ENCODE measurements at regions not wholly inside any gene's neighbourhood (a gene's known extent, or its start where the extent isn't known, plus 50 kb on each side); places are given as distances from the start of the nearest gene placed in this dataset.
"Not testable (repeated sequence)": the region's sequence is repeated elsewhere in the genome, so short reads cannot be mapped to it uniquely, and the experiment has no call there.

DNA sequence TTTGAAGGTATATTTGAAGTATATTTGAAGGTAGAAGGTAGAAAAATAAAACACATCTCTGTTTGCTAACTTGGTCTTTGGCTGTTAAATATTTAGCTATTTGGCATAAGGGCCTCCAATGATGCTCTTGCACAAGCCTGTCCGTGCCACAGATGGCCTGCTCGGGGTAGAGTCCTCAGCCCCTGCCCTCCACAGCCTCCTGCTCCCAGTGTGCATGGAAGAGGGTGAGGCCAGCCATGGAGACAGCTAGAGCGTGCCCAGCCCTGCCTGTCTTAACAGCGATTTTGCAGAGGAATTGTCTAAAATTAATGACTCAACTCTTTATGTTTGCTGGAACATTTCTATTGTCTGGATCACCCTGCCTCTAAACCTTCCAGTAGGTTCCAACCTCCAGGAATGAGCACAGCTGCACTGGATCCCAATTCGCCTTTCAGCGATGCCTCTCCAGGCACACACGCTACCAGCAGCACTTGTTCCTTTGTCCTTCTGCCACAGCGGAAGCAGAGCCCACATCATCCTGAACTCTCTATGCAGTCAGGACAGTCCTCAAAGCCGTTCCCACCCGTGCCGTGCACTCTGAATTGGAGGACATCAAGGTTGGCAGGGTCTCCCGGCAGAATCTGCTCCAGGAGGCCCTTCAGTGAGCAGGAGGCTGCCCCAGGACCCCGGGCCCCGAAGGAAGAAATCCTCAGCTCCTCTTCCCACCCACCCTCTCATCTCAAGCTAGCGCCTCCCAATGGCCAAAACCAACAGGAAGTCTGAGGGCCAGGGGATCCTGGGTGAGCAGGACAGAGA lies 254.0 kb upstream of the IRX1 start:
- DNase-seq (ENCODE audit: low read depth in 2 of 2) = no peak

DNA sequence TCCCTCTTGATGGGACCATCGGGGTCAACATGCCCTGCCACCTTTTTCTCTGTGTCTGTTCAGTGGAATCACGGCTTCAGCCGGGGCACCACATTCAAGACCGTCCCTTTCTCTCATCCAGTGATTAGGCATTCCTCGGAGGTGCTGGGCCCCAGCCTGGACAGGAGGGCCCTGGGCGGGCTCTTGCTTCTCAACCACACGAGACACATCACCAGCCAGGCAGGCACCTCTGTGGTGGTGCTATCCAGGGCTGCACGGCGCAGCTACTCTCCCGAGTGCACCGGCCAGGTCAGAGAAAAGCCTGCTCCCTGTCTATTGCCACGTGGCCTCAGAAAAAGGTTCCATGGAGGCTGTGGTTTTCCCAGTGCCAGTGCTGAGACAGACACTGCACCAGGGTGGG lies 255.2 kb upstream of the IRX1 start:
- DNase-seq (ENCODE audit: low read depth in 2 of 2) = no peak

- DNase-seq (ENCODE audit: low read depth in 2 of 2) = no peak
These were observed 255.9 kb upstream of the IRX1 start for GRCh38 chr5:3339798-3340115.

DNA sequence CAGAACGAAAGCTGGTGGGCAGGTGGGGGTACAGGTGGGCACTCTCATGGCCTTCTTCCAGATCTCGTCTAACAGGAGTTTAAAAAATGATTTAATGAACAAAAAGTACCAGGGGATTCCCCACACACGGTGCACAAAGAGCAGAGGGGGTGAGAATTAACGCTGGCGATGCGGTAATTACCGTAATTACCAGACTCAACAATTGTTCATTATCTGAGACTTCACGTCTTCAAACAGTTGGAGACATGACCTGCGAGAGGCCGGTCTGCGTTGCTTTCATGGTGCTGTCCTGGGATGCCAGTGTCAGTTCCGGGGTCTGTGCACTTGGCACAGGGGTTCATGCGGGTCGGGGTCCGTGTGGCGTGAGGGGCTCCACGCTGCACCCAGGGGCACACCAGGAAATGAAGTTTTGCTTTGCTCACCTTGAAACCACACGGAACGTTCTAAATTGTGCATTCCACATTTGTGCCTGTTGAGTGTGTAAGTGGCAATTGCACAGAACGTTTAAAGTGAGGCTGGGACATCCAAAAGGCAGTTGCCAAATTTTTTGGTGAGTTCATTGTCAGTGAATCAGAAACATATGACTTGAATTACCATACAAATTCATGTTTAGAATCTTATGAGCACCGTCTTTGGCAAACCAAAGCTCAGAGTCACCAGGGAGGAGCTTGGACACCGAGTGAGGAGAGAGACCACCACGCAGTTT lies 256.4 kb upstream of the IRX1 start:
- DNase-seq (ENCODE audit: low read depth in 2 of 2) = no peak

- no peak for DNase-seq (ENCODE audit: low read depth in 2 of 2)
These were observed 257.7 kb upstream of the IRX1 start for GRCh38 chr5:3337812-3338541.

DNA sequence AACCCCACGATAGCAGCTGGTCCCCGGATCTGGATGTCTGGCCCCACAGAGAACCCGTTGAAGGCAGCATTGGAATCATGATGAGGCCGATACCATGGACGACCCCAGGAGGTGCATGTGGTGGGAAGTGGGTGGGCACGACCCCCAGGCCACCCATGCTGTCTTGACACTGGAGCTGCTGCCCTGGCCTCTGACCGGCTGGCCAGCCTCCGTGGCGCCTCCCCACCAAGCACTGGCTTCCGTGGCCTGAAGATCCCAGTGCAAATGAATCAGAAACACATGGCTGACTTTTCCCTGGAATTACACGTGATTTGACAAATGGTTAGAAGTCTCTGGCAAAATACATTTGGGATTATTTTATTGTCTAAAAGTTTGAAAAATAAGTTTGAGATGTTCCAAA lies 259.0 kb upstream of the IRX1 start:
- DNase-seq (ENCODE audit: low read depth in 2 of 2) = no peak

DNA sequence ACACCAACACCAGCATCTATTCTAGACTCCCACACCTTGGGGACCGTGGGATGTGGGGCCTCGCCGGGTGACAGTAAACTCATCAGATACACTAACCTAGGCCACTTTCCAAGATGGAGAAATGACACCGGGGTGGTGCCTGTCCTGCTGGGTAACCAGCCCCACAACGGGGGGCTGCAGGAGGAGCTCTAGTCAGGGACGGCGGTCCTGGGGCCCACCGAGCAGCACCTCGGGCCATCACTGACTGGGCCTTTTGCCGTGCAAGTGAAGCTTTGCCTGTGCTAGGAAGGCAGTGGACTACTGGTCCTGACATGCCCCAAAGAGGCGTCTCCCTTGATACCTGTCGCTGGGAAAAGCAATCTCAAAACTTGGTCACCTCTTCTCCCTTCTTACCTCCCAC lies 260.3 kb upstream of the IRX1 start:
- no peak for DNase-seq (ENCODE audit: low read depth in 2 of 2)

DNA sequence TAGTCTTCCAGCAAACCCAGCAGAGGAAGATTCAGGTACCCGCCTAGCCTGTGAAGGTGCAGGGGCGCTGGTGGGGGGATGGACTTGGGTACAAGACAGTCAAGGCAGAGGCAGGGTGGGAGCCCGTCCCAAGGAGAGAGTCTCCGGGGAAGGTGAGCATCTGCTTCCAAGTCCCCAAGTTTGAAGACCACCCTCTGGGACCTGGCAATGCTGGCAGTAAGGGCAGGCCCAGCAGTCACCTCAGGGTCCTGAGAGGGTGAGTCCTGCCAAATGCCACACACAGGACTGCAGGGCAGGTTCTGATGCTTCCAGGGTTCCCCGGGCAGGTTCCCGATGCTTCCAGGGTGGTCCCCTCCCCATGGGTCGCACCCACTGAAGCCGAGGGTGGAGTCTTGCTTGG lies 261.8 kb upstream of the IRX1 start:
- no peak for DNase-seq (ENCODE audit: low read depth in 2 of 2)

DNA sequence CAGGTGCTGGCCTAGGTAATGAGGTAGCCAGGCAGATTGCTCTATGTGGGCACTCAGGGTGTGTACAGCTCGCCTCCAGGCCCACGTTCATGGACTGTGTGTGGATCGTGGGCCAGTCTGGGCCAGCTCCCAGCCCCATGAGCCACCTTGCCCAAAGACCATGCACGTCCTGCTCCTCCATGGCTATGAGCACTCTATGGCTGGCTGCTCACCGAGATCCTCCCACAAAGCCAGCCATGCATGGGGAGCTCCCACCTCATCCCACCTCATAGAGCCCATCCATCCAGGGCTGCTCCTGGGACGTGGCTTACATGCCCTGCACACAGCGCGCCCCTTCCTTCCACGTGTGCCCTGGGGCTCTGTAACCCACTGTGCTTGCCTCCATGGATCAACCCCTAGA lies 262.5 kb upstream of the IRX1 start:
- no peak for DNase-seq (ENCODE audit: low read depth in 2 of 2)

DNA sequence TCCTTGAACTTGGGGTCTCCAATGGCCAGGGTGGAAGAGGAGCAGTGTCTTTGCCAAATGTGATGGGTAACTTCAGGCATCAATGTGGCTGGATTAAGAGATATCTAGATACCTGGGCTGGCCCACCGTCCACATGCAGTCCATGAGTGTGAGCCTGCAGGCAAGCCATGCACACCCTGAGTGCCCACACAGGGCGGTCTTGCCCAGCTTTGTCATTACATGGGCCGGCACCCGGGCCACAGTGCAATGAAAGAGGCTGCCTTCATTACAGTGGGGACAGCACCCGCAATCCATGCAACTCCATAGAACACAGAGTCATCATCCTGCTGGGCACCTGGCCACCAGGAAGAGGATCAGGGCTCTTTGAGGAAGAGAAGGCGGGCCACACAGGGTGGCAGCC lies 263.8 kb upstream of the IRX1 start:
- no peak for DNase-seq (ENCODE audit: low read depth in 2 of 2)

- no peak for DNase-seq (ENCODE audit: low read depth in 2 of 2)
These were observed 265.2 kb upstream of the IRX1 start for GRCh38 chr5:3330442-3330841.

DNA sequence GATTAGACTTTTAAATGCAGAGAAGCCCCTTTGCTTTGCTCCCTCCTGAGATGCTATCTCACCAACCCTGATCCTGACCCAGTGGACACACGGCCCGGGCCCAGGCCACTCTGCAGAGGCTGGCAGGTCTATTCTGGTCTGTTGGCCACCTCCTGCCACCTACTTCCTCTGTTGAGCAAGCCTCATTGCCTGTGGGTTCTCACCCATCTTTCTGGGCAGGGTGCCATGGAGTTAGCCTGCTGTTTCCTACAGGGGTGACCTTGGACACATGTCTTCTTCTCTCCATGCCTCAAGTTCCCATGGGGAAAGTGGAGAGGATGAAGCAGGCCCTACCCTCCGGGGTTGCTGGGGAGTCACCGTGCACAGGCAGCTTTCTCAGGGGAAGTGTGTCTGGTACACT lies 266.2 kb upstream of the IRX1 start:
- DNase-seq (ENCODE audit: low read depth in 2 of 2) = no peak

GRCh38 chr5:3326841-3327232 lies 268.8 kb upstream of the IRX1 start:
- no peak for DNase-seq (ENCODE audit: low read depth in 2 of 2)

DNA sequence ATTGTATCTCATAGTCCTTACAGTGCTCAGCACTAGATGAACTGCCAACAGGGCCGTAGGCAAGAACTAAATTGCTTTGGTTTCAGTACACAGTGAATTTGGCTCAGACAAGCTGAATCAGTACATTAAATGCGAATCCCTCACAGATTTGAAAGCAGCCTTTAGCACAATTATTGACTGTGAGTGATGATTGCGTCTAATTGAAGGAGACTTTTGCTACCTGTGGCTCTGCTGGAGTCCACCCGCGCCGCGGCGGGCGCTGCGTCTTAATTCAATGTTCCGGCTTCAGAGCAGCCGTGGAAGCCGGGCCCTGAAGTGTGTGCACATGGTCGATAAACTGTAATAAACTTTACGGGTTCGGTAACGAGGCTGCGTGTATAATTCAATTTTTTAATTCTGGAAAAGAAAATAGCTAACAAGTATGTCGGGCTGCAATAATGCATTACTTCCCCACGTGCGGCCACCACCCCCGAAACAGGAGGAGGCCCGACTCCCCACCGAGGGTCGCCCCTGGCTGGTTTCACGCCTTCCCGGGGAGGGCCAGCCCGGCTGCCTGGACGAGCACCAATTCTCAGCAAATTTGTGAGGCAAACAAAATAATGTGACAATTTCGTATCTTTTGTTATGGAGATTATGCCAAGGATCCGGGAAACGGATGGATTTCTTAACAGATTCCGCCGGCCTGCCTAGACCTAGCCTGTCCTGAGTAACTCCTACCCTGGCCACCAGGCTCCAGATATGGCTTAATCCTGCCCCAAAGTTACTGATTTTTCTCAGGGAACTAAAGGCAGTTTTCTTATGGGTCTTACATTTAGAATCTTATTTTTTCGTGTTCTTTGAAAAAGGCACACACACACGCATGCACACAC lies 269.4 kb upstream of the IRX1 start:
- DNase-seq (ENCODE audit: low read depth in 2 of 2) = no peak

GRCh38 chr5:3325201-3325971 lies 270.2 kb upstream of the IRX1 start:
- peak in 1 of 2 experiments; percentile 12 for DNase-seq (ENCODE audit: low read depth in 2 of 2)

DNA sequence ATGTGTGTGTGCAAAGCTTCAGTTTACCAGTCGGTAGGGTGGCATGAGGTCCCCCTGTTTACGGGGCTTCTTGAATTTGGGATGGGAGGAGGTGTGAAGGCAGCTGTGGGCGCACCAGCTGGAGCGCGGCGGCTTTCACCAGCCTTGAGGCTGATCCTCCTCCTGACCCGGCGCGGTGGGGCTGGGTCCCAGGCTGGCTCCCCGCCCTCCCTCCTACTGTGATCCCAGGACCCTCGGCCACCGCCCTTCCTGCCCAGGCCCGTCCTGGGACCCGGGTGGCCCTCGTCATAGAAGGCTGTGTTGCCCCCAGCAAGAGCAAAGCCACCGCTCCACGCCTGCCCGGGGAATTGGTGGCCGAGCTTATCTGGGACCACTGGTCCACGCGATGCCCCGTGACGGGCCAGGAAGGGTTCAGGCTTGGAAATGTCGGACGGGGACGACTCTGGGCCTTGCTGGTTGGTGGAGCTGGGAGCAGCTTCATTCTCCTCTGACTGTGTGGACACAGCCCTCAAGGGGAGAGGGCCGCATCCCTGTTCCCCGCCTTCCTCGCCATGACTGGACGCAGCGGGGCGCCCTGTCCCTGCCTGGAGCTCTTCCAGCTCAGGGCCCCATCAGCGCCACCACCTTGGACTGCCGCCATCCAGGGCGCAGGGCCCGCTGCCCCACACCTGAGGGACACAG lies 271.1 kb upstream of the IRX1 start:
- DNase-seq (ENCODE audit: low read depth in 2 of 2) = no peak

DNA sequence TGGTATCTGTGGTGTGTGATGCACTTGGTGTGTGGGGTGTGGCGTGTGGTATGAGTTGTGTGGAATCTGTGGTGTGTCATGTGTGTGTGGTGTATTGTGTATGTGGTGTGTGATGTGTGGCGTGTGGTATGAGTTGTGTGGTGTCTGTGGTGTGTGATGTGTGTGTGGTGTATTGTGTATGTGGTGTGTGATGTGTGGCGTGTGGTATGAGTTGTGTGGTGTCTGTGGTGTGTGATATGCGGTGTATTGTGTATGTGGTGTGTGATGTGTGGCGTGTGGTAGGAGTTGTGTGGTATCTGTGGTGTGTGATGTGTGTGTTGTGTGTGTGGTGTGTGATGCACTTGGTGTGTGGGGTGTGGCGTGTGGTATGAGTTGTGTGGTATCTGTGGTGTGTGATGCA lies 271.7 kb upstream of the IRX1 start:
- DNase-seq (ENCODE audit: low read depth in 2 of 2) = not testable (repeated sequence)

GRCh38 chr5:3323144-3323543 lies 272.5 kb upstream of the IRX1 start:
- DNase-seq (ENCODE audit: low read depth in 2 of 2) = no peak

GRCh38 chr5:3322642-3323041 lies 273.0 kb upstream of the IRX1 start:
- no peak for DNase-seq (ENCODE audit: low read depth in 2 of 2)

DNA sequence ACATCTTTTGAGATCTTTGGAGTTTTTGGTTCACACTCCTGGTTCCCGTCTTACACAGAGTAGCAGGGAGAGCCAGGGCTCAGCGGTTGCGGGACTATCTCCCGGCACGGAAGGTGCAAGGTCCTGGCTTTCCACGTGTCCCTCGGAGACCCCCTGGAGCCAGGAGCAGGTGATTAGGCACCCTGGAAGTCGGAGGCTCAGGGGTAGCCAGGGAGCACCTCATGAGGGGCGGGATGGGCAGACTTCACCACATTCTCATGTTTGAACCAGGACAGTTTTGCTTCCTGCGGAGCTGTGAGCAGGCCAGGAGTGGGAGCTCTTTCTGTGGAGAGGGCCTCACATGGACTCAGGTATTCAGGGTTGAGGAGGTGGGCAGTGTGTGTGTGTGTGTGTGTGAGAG lies 273.7 kb upstream of the IRX1 start:
- no peak for DNase-seq (ENCODE audit: low read depth in 2 of 2)
